Panc1 (cell line): ENCODE measurements at regions not wholly inside any gene's neighbourhood (a gene's known extent, or its start where the extent isn't known, plus 50 kb on each side); places are given as distances from the start of the nearest gene placed in this dataset.

Source experiments
- ATAC-seq: fragments of 200-7000 bp; cut with Tn5 transposase; 2 replicates; pipeline ENCODE4 v1.9.1; 2020; ENCODE audit warnings: mild to moderate bottlenecking, moderate library complexity
- BruUV-seq: library from RNA; stranded (reverse); fragments of 400-500 nt; replicated peaks from 2 replicates; lab custom pipeline; 2021; lab: Mats Ljungman, UMichigan
- CTCF ChIA-PET: fragments of 300-600 bp; sonication (Branson Sonifier 250); formaldehyde crosslinking; loops from one replicate; lab custom pipeline; 2022; ENCODE audit warnings: antibody characterized with exemption; lab: Charles Lee
- POLR2A ChIA-PET: fragments of 300-600 bp; sonication (Branson Sonifier 250); formaldehyde crosslinking; loops from one replicate; lab custom pipeline; 2022; ENCODE audit warnings: antibody characterized with exemption; lab: Charles Lee
- DNase-seq: peaks from one replicate; pipeline ENCODE4 v3.0.0-alpha.2; 2010; ENCODE audit warnings: low read depth, low spot score
- H3K27ac ChIP-seq: 2 replicates; pipeline ENCODE4 v1.5.1; 2011; ENCODE audit warnings: mild to moderate bottlenecking, low read length, inconsistent platforms
- H3K27me3 ChIP-seq: fragments of 200-500 bp; sonication (Bioruptor generic); 2 replicates; pipeline ENCODE4 v1.6.0; 2014; ENCODE audit warnings: low read length, inconsistent platforms; ENCODE audit not compliant: control insufficient read depth, insufficient read depth
- H3K36me3 ChIP-seq: fragments of 200-500 bp; sonication (Bioruptor generic); 2 replicates; pipeline ENCODE4 v1.5.1; 2014; ENCODE audit warnings: inconsistent platforms, mild to moderate bottlenecking, low read length, moderate library complexity; ENCODE audit not compliant: control insufficient read depth, insufficient read depth
- H3K4me1 ChIP-seq: 2 replicates; pipeline ENCODE4 v1.5.1; 2011; ENCODE audit warnings: inconsistent platforms, mild to moderate bottlenecking, low read length, moderate library complexity; ENCODE audit not compliant: control insufficient read depth, insufficient read depth
- H3K4me3 ChIP-seq, 2 experiments: 2 replicates each; pipeline ENCODE4 v1.5.1; 2011 to 2012; ENCODE audit warnings: low read depth in 2 of 2, low read length in 2 of 2, mild to moderate bottlenecking in 2 of 2, inconsistent platforms in 1 of 2, moderate library complexity in 1 of 2
- H3K9me3 ChIP-seq: fragments of 200-500 bp; sonication (Bioruptor generic); 2 replicates; pipeline ENCODE4 v1.5.1; 2014; ENCODE audit warnings: low read depth, mild to moderate bottlenecking, inconsistent platforms, low read length, moderate library complexity; ENCODE audit not compliant: control insufficient read depth, insufficient read depth
- POLR2AphosphoS5 ChIP-seq: IDR thresholded peaks from 2 replicates; pipeline ENCODE4 v1.6.1; 2012; ENCODE audit warnings: mild to moderate bottlenecking, low read depth, low read length, moderate library complexity
- SIN3A ChIP-seq: IDR thresholded peaks from 2 replicates; pipeline ENCODE4 v1.6.1; 2012; ENCODE audit warnings: low read depth, mild to moderate bottlenecking, low read length, moderate library complexity, borderline replicate concordance; ENCODE audit not compliant: insufficient read depth
- TCF7L2 ChIP-seq: IDR thresholded peaks from 2 replicates; pipeline ENCODE4 v1.6.1; 2011; ENCODE audit warnings: mild to moderate bottlenecking, low read depth, low read length, inconsistent platforms
- in situ Hi-C: cut with HindIII; loops from 2 replicates; pipeline ENCODE4 v1.10.0; 2016; ENCODE audit warnings: low sequenced_read_pairs, low pct_unique_long_range_greater_than_20kb
- intact Hi-C: fragments of 100-400 bp; cut with micrococcal nuclease; formaldehyde crosslinking; loops from one replicate; pipeline ENCODE4 v1.10.0; 2022; ENCODE audit not compliant: unreplicated experiment
- TF ChIP-seq, protein P1 (sequence below): fragments of 450-650 bp; IDR thresholded peaks from 2 replicates; pipeline ENCODE4 v1.5.1; 2017; ENCODE audit warnings: mild to moderate bottlenecking
- TF ChIP-seq, protein P2 (sequence below), 2 experiments: IDR thresholded peaks; 2 replicates each; pipeline ENCODE4 v1.6.1; 2011 to 2012; ENCODE audit warnings: low read depth in 2 of 2, control low read depth in 1 of 2, low read length in 1 of 2, mild to moderate bottlenecking in 1 of 2, moderate library complexity in 1 of 2; ENCODE audit not compliant: insufficient read depth in 1 of 2

DNA sequence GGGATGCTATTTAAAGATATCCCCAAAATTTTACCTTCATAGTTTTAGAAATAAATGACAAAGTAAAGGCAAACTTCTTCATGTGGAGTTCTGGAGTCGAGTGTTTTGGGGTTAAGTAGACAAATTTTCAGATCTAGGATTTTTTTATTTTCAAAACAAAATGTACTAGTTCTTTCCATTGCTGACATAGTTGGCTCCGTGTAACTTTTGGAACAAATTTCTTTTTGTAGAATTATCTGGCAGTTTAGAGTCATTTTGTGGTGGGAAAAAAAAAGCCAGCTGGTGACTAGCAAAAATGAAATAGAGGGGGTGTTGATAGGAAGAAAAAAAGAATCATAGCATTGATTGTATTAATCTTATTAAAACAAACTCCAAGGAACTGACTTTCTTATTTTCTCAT lies 131.6 kb upstream of the TCF21 start:
- no peak for TF ChIP-seq POLR2AphosphoS5
- TF ChIP-seq, protein P1, sequence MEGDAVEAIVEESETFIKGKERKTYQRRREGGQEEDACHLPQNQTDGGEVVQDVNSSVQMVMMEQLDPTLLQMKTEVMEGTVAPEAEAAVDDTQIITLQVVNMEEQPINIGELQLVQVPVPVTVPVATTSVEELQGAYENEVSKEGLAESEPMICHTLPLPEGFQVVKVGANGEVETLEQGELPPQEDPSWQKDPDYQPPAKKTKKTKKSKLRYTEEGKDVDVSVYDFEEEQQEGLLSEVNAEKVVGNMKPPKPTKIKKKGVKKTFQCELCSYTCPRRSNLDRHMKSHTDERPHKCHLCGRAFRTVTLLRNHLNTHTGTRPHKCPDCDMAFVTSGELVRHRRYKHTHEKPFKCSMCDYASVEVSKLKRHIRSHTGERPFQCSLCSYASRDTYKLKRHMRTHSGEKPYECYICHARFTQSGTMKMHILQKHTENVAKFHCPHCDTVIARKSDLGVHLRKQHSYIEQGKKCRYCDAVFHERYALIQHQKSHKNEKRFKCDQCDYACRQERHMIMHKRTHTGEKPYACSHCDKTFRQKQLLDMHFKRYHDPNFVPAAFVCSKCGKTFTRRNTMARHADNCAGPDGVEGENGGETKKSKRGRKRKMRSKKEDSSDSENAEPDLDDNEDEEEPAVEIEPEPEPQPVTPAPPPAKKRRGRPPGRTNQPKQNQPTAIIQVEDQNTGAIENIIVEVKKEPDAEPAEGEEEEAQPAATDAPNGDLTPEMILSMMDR, result no peak
- TF ChIP-seq, protein P2, sequence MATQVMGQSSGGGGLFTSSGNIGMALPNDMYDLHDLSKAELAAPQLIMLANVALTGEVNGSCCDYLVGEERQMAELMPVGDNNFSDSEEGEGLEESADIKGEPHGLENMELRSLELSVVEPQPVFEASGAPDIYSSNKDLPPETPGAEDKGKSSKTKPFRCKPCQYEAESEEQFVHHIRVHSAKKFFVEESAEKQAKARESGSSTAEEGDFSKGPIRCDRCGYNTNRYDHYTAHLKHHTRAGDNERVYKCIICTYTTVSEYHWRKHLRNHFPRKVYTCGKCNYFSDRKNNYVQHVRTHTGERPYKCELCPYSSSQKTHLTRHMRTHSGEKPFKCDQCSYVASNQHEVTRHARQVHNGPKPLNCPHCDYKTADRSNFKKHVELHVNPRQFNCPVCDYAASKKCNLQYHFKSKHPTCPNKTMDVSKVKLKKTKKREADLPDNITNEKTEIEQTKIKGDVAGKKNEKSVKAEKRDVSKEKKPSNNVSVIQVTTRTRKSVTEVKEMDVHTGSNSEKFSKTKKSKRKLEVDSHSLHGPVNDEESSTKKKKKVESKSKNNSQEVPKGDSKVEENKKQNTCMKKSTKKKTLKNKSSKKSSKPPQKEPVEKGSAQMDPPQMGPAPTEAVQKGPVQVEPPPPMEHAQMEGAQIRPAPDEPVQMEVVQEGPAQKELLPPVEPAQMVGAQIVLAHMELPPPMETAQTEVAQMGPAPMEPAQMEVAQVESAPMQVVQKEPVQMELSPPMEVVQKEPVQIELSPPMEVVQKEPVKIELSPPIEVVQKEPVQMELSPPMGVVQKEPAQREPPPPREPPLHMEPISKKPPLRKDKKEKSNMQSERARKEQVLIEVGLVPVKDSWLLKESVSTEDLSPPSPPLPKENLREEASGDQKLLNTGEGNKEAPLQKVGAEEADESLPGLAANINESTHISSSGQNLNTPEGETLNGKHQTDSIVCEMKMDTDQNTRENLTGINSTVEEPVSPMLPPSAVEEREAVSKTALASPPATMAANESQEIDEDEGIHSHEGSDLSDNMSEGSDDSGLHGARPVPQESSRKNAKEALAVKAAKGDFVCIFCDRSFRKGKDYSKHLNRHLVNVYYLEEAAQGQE (IDR thresholded peaks at IDR 0.05; ENCODE audit: insufficient read depth in 1 of 2, low read depth in 2 of 2, low read length in 1 of 2), result no peak
- no peak for TF ChIP-seq TCF7L2
- no peak for TF ChIP-seq SIN3A
- CTCF ChIA-PET, result no interaction called here
- H3K4me1 ChIP-seq, result no peaks in the 10 kb centered on the region

DNA sequence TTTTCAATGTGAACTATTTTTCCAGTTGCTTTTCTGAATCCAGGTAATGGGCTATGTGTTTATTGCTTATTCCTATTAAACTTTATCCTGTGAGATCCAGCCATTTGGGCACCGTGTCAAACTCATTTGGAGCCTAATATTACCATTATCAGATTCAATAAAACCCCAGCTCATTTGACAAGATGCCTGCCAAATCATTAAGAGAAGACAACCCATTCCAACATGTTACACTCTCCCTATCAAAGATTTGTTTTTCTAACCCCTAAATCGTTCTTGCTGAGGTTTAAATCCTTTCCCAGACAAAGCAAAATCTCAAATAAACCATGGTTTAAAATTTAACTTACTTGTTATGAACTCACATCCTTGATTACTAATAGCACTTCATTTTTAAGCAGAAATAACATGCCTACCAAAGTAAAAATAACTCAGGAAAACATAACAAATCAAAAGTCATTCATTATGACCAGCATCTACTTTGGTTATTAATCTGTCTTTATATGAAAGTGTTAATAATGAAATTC lies 130.0 kb upstream of the TCF21 start:
- TF ChIP-seq SIN3A (no peak), TCF7L2 (no peak), POLR2AphosphoS5 (no peak)
- TF ChIP-seq, protein P2 (IDR thresholded peaks at IDR 0.05; ENCODE audit: insufficient read depth in 1 of 2, low read depth in 2 of 2, low read length in 1 of 2), result no peak
- TF ChIP-seq, protein P1, result no peak
- intact Hi-C loops, result no loop called here
- Histone ChIP-seq H3K36me3 (no peaks in the 10 kb centered on the region), H3K4me3 (no peak overlapping the region), H3K27me3 (no peaks in the 10 kb centered on the region), H3K4me1 (no peaks in the 10 kb centered on the region), H3K9me3 (no peaks in the 10 kb centered on the region), H3K27ac (no peak overlapping the region)
- in situ Hi-C loops, result no loop called here
- ChIA-PET POLR2A (no interaction called here), CTCF (no interaction called here)
- BruUV-seq, result no TSS peak
- ATAC-seq (no peak), DNase-seq (no peak)

More for the DNA sequence above, 131.6 kb upstream of the TCF21 start:
- POLR2A ChIA-PET, result no interaction called here
- in situ Hi-C loops, result no loop called here
- H3K36me3 ChIP-seq, result no peaks in the 10 kb centered on the region
- H3K27me3 ChIP-seq, result no peaks in the 10 kb centered on the region
- no peak overlapping the region for H3K4me3 ChIP-seq
- ATAC-seq (no peak), DNase-seq (no peak)
- intact Hi-C loops, result no loop called here
- H3K27ac ChIP-seq, result no peak overlapping the region
- no TSS peak for BruUV-seq
- H3K9me3 ChIP-seq, result no peaks in the 10 kb centered on the region
